Fibroblast of upper back skin (primary cell): ENCODE measurements at regions not wholly inside any gene's neighbourhood (a gene's known extent, or its start where the extent isn't known, plus 50 kb on each side); places are given as distances from the start of the nearest gene placed in this dataset.
"Not testable (repeated sequence)": the region's sequence is repeated elsewhere in the genome, so short reads cannot be mapped to it uniquely, and the experiment has no call there.

ENCODE experiments used
- DNase-seq: peaks from one replicate; pipeline ENCODE4 v3.0.0-alpha.2; 2013

- DNase-seq = no peak
These were observed 1369.7 kb upstream of the C9orf72 start for GRCh38 chr9:28942941-28943340.

GRCh38 chr9:28946648-28947047 is 1373.4 kb upstream of the C9orf72 start:
- DNase-seq = no peak

- DNase-seq = no peak
These were observed 1378.7 kb upstream of the C9orf72 start for GRCh38 chr9:28951945-28952344.

- DNase-seq = no peak
These were observed 1383.0 kb upstream of the C9orf72 start for GRCh38 chr9:28956116-28956880.

- no peak for DNase-seq
These were observed 1387.3 kb upstream of the C9orf72 start for GRCh38 chr9:28960602-28961001.

GRCh38 chr9:28961623-28962022 is 1388.3 kb upstream of the C9orf72 start:
- no peak for DNase-seq

- peak; percentile 59 for DNase-seq
These were observed 1393.9 kb upstream of the C9orf72 start for GRCh38 chr9:28967226-28967625.

GRCh38 chr9:28970241-28970654 is 1397.0 kb upstream of the C9orf72 start:
- DNase-seq = no peak

GRCh38 chr9:28971881-28972280 is 1398.6 kb upstream of the C9orf72 start:
- no peak for DNase-seq

- DNase-seq = no peak
These were observed 1403.0 kb upstream of the C9orf72 start for GRCh38 chr9:28976250-28976649.

- no peak for DNase-seq
These were observed 1403.4 kb upstream of the C9orf72 start for GRCh38 chr9:28976684-28977083.

GRCh38 chr9:28981129-28981528 is 1407.8 kb upstream of the C9orf72 start:
- no peak for DNase-seq

- no peak for DNase-seq
These were observed 1408.4 kb upstream of the C9orf72 start for GRCh38 chr9:28981711-28982110.

GRCh38 chr9:28984016-28984415 is 1410.7 kb upstream of the C9orf72 start:
- DNase-seq = no peak

- not testable (repeated sequence) for DNase-seq
These were observed 1416.7 kb upstream of the C9orf72 start for GRCh38 chr9:28990009-28990408.

GRCh38 chr9:28999057-28999456 is 1425.8 kb upstream of the C9orf72 start:
- no peak for DNase-seq

GRCh38 chr9:28999806-29000205 is 1426.5 kb upstream of the C9orf72 start:
- DNase-seq = no peak

GRCh38 chr9:29001006-29001405 is 1427.7 kb upstream of the C9orf72 start:
- DNase-seq = no peak

GRCh38 chr9:29004988-29005387 is 1431.7 kb upstream of the C9orf72 start:
- DNase-seq = no peak

GRCh38 chr9:29006628-29007027 is 1433.3 kb upstream of the C9orf72 start:
- no peak for DNase-seq

GRCh38 chr9:29012911-29013310 is 1439.6 kb upstream of the C9orf72 start:
- no peak for DNase-seq

- DNase-seq = no peak
These were observed 1448.4 kb upstream of the C9orf72 start for GRCh38 chr9:29021632-29022031.

- DNase-seq = no peak
These were observed 1465.1 kb upstream of the C9orf72 start for GRCh38 chr9:29038332-29038731.

GRCh38 chr9:29039258-29039657 is 1466.0 kb upstream of the C9orf72 start:
- peak; percentile 0 for DNase-seq

- DNase-seq = no peak
These were observed 1469.8 kb upstream of the C9orf72 start for GRCh38 chr9:29043072-29043471.
